K562 (cell line): ENCODE measurements at regions not wholly inside any gene's neighbourhood (a gene's known extent, or its start where the extent isn't known, plus 50 kb on each side); places are given as distances from the start of the nearest gene placed in this dataset.

ENCODE experiments used
- ATAC-seq: fragments of 200-7000 bp; cut with Tn5 transposase; 3 replicates; pipeline ENCODE4 v1.9.1; 2020; ENCODE audit warnings: moderate library complexity
- BruUV-seq: library from RNA; stranded (reverse); fragments of 400-500 nt; replicated peaks from 2 replicates; lab custom pipeline; 2021; lab: Mats Ljungman, UMichigan
- CTCF ChIA-PET: fragments of 300-600 bp; formaldehyde crosslinking; extraction: SDS; loops from one replicate; lab custom pipeline; 2021; ENCODE audit warnings: low intra/inter-chr PET ratio; lab: Yijun Ruan, JAX
- POLR2A ChIA-PET: fragments of 300-600, 350-650 bp; sonication (Branson Sonifier 250); formaldehyde crosslinking; extraction: SDS; loops from one replicate; lab custom pipeline; 2021; ENCODE audit warnings: antibody characterized with exemption, inconsistent platforms; lab: Yijun Ruan, JAX
- DNase-seq, 4 experiments: peaks; one replicate each; pipeline versions ENCODE4 v3.0.0 to v3.0.0-alpha.2; 2011 to 2018; ENCODE audit warnings: low spot score in 3 of 4, mixed read lengths in 3 of 4; ENCODE audit errors: extremely low read depth in 1 of 4
- FAIRE-seq: peaks from 2 replicates; lab custom pipeline; 2011; peaks lifted over from hg19 to GRCh38; lab: Jason Lieb, UNC
- H2AFZ ChIP-seq: 2 replicates; pipeline ENCODE4 v1.6.0; 2011; ENCODE audit warnings: low read depth, low read length, control low read depth, inconsistent platforms
- H3K27ac ChIP-seq: fragments of 200-600 bp; 3 replicates; pipeline ENCODE4 v1.8.0; 2011; ENCODE audit warnings: low read depth, mild to moderate bottlenecking, control low read depth, inconsistent platforms, low read length, moderate library complexity, mixed read lengths; ENCODE audit errors: extremely low read depth
- H3K27me3 ChIP-seq, 2 experiments: fragments of 300-600 bp in 1 of 2; 2 replicates in 1 of 2; 3 replicates in 1 of 2; pipeline versions ENCODE4 v1.6.0 to v1.8.0; 2011; ENCODE audit warnings: inconsistent platforms in 2 of 2, low read length in 2 of 2, mild to moderate bottlenecking in 1 of 2, mixed read lengths in 1 of 2, moderate library complexity in 1 of 2; ENCODE audit not compliant: control insufficient read depth in 2 of 2, insufficient read depth in 2 of 2
- H3K36me3 ChIP-seq: fragments of 300-600 bp; 3 replicates; pipeline ENCODE4 v1.8.0; 2011; ENCODE audit warnings: mild to moderate bottlenecking, low read length, inconsistent platforms; ENCODE audit not compliant: control insufficient read depth, insufficient read depth
- H3K4me1 ChIP-seq, 2 experiments: fragments of 200-600 bp in 1 of 2; replicated peaks in 1 of 2; 2 replicates in 1 of 2; 3 replicates in 1 of 2; pipeline versions ENCODE4 v1.5.1 to v1.8.0; 2011; ENCODE audit warnings: inconsistent platforms in 2 of 2, low read length in 2 of 2, mild to moderate bottlenecking in 1 of 2, mixed read lengths in 1 of 2, moderate library complexity in 1 of 2; ENCODE audit not compliant: control insufficient read depth in 2 of 2, insufficient read depth in 2 of 2
- H3K4me2 ChIP-seq: 2 replicates; pipeline ENCODE4 v1.6.1; 2011; ENCODE audit warnings: low read length, control low read depth, inconsistent platforms, mixed read lengths; ENCODE audit not compliant: insufficient read depth
- H3K4me3 ChIP-seq: fragments of 200-600 bp; sonication (generic), shearing (Covaris generic); 2 replicates; pipeline ENCODE4 v1.5.1; 2016; ENCODE audit warnings: control low read depth, inconsistent platforms
- H3K79me2 ChIP-seq: fragments of 200-600 bp; 3 replicates; pipeline ENCODE4 v1.8.0; 2011; ENCODE audit warnings: low read length, inconsistent platforms; ENCODE audit not compliant: control insufficient read depth, insufficient read depth
- H3K9ac ChIP-seq, 2 experiments: 2 replicates each; pipeline versions ENCODE4 v1.6.0 to v1.6.1; 2011; ENCODE audit warnings: low read depth in 2 of 2, low read length in 2 of 2, control low read depth in 1 of 2, inconsistent platforms in 1 of 2, mild to moderate bottlenecking in 1 of 2, mixed read lengths in 1 of 2; ENCODE audit not compliant: insufficient read depth in 1 of 2
- H3K9me1 ChIP-seq: one replicate; pipeline ENCODE4 v1.6.0; 2011; ENCODE audit warnings: inconsistent platforms, mild to moderate bottlenecking, low read length, moderate library complexity; ENCODE audit not compliant: control insufficient read depth, insufficient read depth
- H3K9me3 ChIP-seq: replicated peaks from 2 replicates; pipeline ENCODE4 v1.5.1; 2011; ENCODE audit warnings: low read depth, low read length, inconsistent platforms; ENCODE audit not compliant: control insufficient read depth, insufficient read depth
- H4K20me1 ChIP-seq: replicated peaks from 2 replicates; pipeline ENCODE4 v1.6.1; 2011; ENCODE audit warnings: low read length, inconsistent platforms, mixed read lengths; ENCODE audit not compliant: control insufficient read depth, insufficient read depth
- BCLAF1 ChIP-seq, 2 experiments: fragments of 450-650 bp in 1 of 2; IDR thresholded peaks; 2 replicates each; pipeline ENCODE4 v1.6.1; 2011 to 2017; ENCODE audit warnings: low read depth in 2 of 2, antibody characterized with exemption in 1 of 2, borderline replicate concordance in 1 of 2, low read length in 1 of 2, mild to moderate bottlenecking in 1 of 2, mixed read lengths in 1 of 2; ENCODE audit not compliant: control insufficient read depth in 1 of 2
- CREB3 ChIP-seq: fragments of 450-650 bp; conservative IDR thresholded peaks from 2 replicates; pipeline ENCODE4 v1.6.1; 2016; ENCODE audit warnings: missing genetic modification characterization, low read depth, mild to moderate bottlenecking, missing compliant biosample characterization, moderate library complexity
- HDAC8 ChIP-seq: fragments of 450-650 bp; IDR thresholded peaks from 2 replicates; pipeline ENCODE4 v1.6.1; 2016; ENCODE audit warnings: mild to moderate bottlenecking, missing genetic modification characterization, moderate library complexity, missing compliant biosample characterization
- MLLT1 ChIP-seq, 2 experiments: fragments of 450-650 bp; IDR thresholded peaks; 2 replicates each; pipeline ENCODE4 v1.6.1; 2016
- SMAD4 ChIP-seq: fragments of 250-450 bp; sonication (Bioruptor Pico); conservative IDR thresholded peaks from 2 replicates; pipeline ENCODE4 v1.8.0; 2021; ENCODE audit warnings: inconsistent platforms, mild to moderate bottlenecking, moderate library complexity
- SPI1 ChIP-seq: IDR thresholded peaks from 2 replicates; pipeline ENCODE4 v1.6.1; 2011; ENCODE audit warnings: low read depth, low read length, control low read depth, borderline replicate concordance
- U2AF2 ChIP-seq: fragments of 200-400 bp; formaldehyde crosslinking; optimal IDR thresholded peaks from 2 replicates; pipeline ENCODE3; 2017; ENCODE audit warnings: low read depth, mild to moderate bottlenecking, low read length
- ZBTB1 ChIP-seq: sonication (generic); formaldehyde crosslinking; IDR thresholded peaks from 2 replicates; pipeline ENCODE4 v1.8.1; 2023; ENCODE audit warnings: missing genetic modification reagents, low read depth, mild to moderate bottlenecking, borderline replicate concordance
- ZFX ChIP-seq: sonication (generic); formaldehyde crosslinking; IDR thresholded peaks from 2 replicates; pipeline ENCODE4 v1.8.0; 2022; ENCODE audit warnings: mild to moderate bottlenecking, missing genetic modification reagents, moderate library complexity
- ZNF764 ChIP-seq: fragments of 250-450 bp; sonication (Bioruptor Pico); IDR thresholded peaks from 2 replicates; pipeline ENCODE4 v1.4.0; 2020; ENCODE audit warnings: low read depth, mild to moderate bottlenecking, moderate library complexity
- ZSCAN29 ChIP-seq: fragments of 450-650 bp; IDR thresholded peaks from 2 replicates; pipeline ENCODE4 v1.6.1; 2017
- WGBS: fragments of 100-300 bp; shearing (Covaris generic); methylation state at CpG from one replicate; pipeline ENCODE4 v1.1.6; 2016; ENCODE audit warnings: low coverage, mixed read lengths; ENCODE audit not compliant: insufficient coverage; ENCODE audit errors: missing lambda C conversion rate; 5-methylcytosine and 5-hydroxymethylcytosine counted together
- in situ Hi-C: fragments of 300-500 bp; cut with MboI; formaldehyde crosslinking; loops from 4 replicates; pipeline ENCODE4 v1.15.0; 2018; ENCODE audit warnings: inconsistent platforms, mixed read lengths
- intact Hi-C: fragments of 100-400 bp; cut with micrococcal nuclease; formaldehyde crosslinking; loops from 2 replicates; pipeline ENCODE4 v1.14.2; 2022

GRCh38 chr3:38986901-38987300 lies 64.8 kb downstream of the SCN11A start (continued):
- no peak for TF ChIP-seq ZFX
- no peak for TF ChIP-seq SMAD4 (CRISPR knock-in tag)
- TF ChIP-seq HDAC8 (tag): no peak
- no peak for TF ChIP-seq U2AF2
- TF ChIP-seq ZBTB1 (CRISPR knock-in tag): no peak

- ATAC-seq (no peak), FAIRE-seq (no peak), DNase-seq (no peak)
- H3K9me1 ChIP-seq: no peaks in the 10 kb centered on the region
- H3K4me1 ChIP-seq: peaks cover 0 to 2% of the 10 kb centered on the region in 2 experiments; a peak in 2 of 5 replicates
- no peaks in the 10 kb centered on the region for H3K79me2 ChIP-seq
- 1% methylated on average over 4 of the region's 4 CpGs for WGBS
- H3K4me3 ChIP-seq: no peak overlapping the region
- no TSS peak for BruUV-seq
- no peak for TF ChIP-seq CREB3 (tag)
- TF ChIP-seq BCLAF1 (IDR thresholded peaks at IDR 0.05; ENCODE audit: borderline replicate concordance in 1 of 2, control insufficient read depth in 1 of 2, low read depth in 2 of 2, low read length in 1 of 2): no peak
- no peak for TF ChIP-seq ZNF764 (CRISPR knock-in tag)
- peak; percentile 60; the same call in 1 of the 2 replicates for TF ChIP-seq SPI1
- TF ChIP-seq ZSCAN29: no peak
- TF ChIP-seq MLLT1 (IDR thresholded peaks at IDR 0.05): no peak
- no peak overlapping the region for H3K9ac ChIP-seq
- intact Hi-C loops (loop anchor here (10.0 kb wide), 1 partner anchor 81 kb away; no protein-coding TSS in a partner anchor), in situ Hi-C loops (no loop called here)
- no peaks in the 10 kb centered on the region for H3K36me3 ChIP-seq
- no peaks in the 10 kb centered on the region for H3K9me3 ChIP-seq
- POLR2A ChIA-PET: interaction anchor here (0.7 to 1.0 kb wide), 3 partner anchors 9 to 27 kb away, joined by 3 to 6 read pairs (median 3); no protein-coding TSS in a partner anchor
- no peak overlapping the region for H2AFZ ChIP-seq
- no peak overlapping the region for H3K27ac ChIP-seq
- CTCF ChIA-PET: no interaction called here
- peaks cover 20 to 42% of the 10 kb centered on the region in 2 experiments; a peak in 4 of 5 replicates for H3K27me3 ChIP-seq
- H3K4me2 ChIP-seq: no peak overlapping the region
- no peaks in the 10 kb centered on the region for H4K20me1 ChIP-seq
These were observed 65.8 kb downstream of the SCN11A start for GRCh38 chr3:38985981-38986380.
